GDM1 (cell line): ENCODE measurements at regions not wholly inside any gene's neighbourhood (a gene's known extent, or its start where the extent isn't known, plus 50 kb on each side); places are given as distances from the start of the nearest gene placed in this dataset.
"Not testable (repeated sequence)": the region's sequence is repeated elsewhere in the genome, so short reads cannot be mapped to it uniquely, and the experiment has no call there.

Source experiments
- DNase-seq: peaks from one replicate; lab custom pipeline; 2025; lab: John Stamatoyannopoulos, UW

- no peak for DNase-seq
These were observed 114.5 kb upstream of the LYPLAL1 start for GRCh38 chr1:219058891-219059820.

GRCh38 chr1:219060798-219061197 is 112.9 kb upstream of the LYPLAL1 start:
- no peak for DNase-seq

DNA sequence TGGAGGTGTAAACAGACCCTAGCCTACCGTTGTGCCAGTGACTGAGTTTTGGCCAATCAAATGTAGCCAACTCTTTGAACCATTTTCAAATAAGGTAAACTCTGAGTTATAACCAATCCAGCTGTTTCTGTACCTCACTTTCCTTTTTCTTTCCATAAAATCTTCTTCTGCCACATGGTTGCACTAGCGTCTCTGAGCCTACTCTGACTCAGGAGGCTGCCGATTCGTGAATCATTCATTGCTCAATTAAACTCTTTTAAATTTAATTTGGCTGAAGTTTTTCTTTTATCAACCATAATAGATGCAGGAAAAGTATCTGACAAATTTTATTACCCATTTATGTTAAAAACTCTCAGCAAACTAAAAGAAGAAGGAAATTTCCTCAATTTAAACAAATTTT is 111.5 kb upstream of the LYPLAL1 start:
- DNase-seq: no peak

- DNase-seq: no peak
These were observed 107.6 kb upstream of the LYPLAL1 start for GRCh38 chr1:219066098-219066497.

DNA sequence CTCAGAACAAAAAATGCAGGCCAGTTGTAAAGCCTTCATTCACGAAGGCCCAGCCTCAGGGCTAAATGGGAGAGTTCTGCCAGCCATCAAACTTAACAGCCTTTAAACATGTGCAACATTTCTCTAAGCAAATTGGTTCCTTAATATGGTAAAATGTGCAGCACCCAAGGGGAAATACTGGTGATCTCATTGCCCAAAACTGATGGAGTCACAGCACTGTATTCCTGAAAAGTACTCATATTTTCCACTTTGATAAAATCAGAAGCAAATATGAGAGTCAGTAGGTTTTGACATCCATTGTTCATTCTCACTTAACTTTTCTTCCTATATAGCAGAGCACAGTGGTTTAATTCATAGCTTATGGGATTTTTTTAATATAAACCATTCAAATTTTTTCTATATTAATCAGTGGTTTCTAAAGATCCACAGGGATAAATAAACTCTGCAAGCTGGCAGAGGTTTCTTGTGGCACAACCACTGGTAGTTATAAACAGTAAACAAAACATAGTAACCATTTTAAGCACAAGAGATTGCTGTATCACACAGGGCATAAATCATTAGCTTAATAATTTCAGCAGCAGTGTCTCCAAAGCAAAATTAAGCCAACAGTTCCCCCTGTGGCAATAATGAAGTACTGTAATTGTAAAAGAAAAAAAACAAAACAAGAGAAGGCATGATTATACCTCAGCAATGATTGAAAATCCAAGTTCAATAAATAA is 106.9 kb upstream of the LYPLAL1 start:
- DNase-seq: no peak

DNA sequence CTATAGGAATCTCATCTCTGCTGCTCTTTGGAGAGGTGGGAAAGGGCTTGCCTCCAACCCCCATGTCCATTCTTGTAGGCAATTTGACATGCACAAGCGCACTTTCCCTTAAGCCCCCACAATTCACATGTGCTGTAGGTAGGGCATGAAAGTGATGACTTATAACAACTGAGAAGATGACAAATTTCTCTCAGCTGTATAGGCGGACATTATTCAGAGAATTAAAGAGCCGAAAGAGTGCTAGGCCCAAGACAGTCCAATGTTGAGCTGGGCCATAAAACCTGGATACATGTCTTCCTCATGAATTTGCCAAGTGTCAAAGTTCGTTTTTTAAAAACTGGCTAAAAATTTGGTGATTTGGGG is 106.3 kb upstream of the LYPLAL1 start:
- DNase-seq: no peak

DNA sequence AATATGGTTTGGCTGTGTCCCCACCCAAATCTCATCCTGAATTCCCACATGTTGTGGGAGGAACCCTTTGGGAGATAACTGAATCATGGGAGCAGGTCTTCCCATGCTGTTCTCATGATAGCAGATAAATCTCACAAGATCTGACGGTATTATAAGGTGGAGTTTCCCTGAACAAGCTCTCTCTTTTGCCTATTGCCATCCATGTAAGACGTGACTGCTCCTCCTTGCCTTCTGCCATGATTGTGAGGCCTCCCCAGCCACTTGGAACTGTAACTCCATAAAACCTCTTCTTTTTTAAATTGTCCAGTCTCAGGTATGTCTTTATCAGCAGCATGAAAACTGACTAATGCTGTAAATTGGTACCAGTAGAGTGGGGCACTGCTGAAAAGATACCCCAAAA is 103.3 kb upstream of the LYPLAL1 start:
- DNase-seq: not testable (repeated sequence)

- DNase-seq: no peak
These were observed 102.5 kb upstream of the LYPLAL1 start for GRCh38 chr1:219071209-219071608.

- DNase-seq: no peak
These were observed 101.3 kb upstream of the LYPLAL1 start for GRCh38 chr1:219072329-219072728.

DNA sequence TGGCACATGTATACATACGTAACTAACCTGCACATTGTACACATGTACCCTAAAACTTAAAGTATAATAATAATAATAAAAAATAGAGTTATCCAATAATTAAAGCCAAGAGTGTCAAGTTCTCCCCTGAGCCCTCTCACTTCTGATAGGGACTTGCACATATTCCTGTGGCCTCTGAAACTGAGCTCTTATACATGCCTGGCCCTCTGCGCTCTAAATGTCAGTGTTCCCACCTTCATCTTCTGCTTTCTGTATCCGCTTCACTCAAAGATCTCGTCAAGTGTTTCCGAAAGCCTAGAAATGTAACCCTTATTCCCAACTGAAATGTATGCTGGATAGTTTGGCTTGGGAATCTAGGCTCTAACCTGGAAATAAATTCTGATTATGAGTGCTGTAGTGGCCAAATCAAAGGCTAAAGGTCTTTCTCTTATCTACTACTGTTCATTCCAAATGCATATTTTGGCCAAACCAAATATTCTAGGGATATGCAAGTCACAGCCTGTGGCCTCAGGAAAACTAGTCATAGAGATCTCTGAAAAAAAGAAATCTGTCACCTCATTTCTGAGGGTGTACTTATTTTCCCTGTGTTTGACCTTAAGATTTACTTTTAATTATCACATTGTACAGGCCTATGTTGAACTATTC is 99.5 kb upstream of the LYPLAL1 start:
- DNase-seq: no peak

DNA sequence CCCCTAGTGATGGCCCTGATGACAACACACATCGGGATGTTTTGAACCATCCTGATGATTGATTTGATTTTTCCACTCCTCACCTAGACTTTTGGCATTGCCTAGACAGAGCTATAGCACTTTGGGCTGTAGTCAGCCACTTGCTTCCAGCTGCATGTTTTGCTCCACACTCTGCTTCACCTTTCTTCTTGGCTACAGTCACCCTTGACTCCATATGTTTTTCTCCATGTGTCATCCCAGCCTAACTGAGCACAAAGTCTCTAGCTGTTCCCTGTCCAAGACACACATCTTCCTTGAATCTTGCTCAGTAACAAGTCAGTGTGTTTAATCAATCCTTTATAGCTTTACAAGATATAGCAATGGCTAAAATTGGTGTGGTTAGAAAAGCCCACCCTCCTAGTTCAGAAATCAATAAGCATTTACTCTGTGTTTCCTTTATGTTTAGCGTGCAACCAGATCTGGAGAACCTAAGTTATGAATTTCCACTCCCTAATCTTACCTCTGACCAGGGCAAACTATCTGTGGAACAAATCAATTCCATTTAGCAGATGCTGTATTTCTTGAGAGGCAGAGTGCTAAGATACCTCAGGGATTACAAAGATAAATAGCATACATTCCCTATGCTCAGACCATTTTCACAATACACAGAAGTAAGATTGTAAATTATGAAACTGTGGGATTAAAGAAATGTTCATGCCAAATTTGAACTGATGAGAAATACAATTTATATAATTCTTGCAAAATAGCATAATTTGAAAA is 98.4 kb upstream of the LYPLAL1 start:
- no peak for DNase-seq

- no peak for DNase-seq
These were observed 97.2 kb upstream of the LYPLAL1 start for GRCh38 chr1:219076326-219076937.

DNA sequence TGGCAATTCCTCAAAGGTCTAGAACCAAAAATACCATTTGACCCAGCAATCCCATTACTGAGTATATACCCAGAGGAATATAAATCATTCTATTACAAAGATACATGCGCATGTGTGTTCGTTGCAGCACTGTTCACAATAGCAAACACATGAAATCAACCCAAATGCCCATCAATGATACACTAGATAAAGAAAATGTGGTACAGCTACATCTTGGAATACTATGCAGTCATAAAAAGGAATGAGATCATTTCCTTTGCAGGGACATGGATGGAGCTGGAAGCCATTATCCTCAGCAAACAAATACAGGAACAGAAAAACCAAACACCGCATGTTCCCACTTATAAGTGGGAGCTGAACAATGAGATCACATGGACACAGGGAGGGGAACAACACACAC is 95.9 kb upstream of the LYPLAL1 start:
- not testable (repeated sequence) for DNase-seq

DNA sequence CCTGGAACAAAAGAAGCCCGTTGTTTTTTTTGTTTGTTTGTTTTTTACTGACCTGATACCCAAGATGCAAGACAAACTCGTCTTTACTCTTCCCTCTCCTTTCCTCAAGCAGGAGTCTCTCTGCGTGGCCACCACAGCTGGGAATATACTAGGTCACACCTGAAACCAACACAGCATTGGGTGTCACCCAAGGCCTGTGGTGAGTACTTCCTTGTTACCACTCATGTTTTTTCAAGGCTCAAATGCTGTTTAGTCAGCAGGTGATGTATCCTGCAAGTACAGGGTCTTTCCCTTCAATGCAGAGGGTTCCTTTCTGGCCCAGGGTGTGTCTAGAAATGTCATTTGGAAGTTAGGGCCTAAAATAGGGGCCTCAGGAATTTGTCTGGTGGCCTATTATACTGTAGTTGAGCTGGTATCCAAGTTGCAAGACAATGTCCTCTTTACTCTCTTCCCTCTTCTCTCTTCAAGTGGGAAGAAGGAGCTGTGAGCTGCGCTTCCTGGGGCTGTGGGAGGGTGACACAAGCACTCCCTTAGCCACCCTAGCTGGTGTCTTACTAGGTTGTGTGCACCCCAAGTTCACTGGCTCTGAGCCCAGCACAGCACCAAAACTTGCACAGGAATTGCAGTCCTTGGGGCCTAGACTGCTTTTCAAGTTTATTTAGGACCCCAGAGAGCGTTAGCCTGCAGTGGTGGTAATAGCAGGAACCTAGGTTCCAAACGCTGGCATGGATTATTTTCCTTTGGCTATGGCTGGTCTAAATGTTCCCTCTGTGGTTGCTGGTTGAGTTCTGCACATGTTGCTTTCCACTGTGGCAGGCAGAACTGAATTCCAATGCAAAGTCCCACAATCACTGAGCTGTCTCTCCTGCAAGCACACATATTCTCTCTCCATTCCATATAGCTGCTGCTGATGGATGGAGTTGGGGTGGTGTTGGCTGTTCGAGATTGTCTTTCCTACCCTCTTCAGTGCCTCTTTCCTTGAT is 91.4 kb upstream of the LYPLAL1 start:
- DNase-seq: no peak

DNA sequence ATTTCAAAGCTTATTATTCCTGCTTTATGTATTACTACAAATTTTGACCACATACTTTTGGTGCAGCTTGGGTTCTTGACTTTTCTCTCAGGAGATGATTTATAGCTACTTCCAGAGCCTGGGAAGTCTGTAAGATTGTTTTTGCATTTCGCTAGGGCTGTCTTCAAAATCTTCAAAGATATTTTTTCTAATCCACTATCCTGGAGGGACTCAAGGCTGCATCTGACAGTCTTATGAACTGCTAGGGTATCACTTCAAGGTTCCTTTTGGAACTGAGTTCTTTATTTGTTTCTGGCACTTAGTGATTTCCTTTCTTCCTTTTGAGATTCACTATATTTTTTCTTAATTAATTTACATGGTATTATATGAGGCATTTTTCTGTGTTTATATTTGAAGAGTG is 90.0 kb upstream of the LYPLAL1 start:
- no peak for DNase-seq

GRCh38 chr1:219085082-219085481 is 88.6 kb upstream of the LYPLAL1 start:
- DNase-seq: no peak

GRCh38 chr1:219085988-219086387 is 87.7 kb upstream of the LYPLAL1 start:
- no peak for DNase-seq

- DNase-seq: no peak
These were observed 86.7 kb upstream of the LYPLAL1 start for GRCh38 chr1:219086956-219087469.

- DNase-seq: peak; percentile 2
These were observed 84.7 kb upstream of the LYPLAL1 start for GRCh38 chr1:219088778-219089557.
